NCI-H1048 (cell line): ENCODE measurements at regions not wholly inside any gene's neighbourhood (a gene's known extent, or its start where the extent isn't known, plus 50 kb on each side); places are given as distances from the start of the nearest gene placed in this dataset.

Source experiments
- DNase-seq: peaks from one replicate; lab custom pipeline; 2025; lab: John Stamatoyannopoulos, UW

DNA sequence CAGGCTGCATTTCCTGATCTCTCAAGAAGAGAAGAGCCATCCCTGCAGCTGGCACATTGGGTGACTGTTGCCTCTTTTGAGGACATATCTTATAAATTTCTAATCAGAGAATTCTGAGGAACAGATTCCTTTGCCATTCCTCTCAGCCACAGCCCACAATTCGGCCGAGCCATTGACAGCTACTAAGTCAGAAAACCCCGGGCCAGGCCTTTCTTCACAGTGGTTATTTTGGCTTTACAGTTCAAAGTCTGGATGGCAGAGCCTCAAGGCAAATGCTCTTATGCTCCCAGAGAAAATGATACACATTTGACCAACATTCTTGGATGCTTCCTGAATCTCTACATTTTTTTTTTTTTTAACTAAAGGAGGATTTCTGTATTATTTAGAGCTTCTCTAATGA lies 138.4 kb upstream of the FRMD6 start:
- no peak for DNase-seq

DNA sequence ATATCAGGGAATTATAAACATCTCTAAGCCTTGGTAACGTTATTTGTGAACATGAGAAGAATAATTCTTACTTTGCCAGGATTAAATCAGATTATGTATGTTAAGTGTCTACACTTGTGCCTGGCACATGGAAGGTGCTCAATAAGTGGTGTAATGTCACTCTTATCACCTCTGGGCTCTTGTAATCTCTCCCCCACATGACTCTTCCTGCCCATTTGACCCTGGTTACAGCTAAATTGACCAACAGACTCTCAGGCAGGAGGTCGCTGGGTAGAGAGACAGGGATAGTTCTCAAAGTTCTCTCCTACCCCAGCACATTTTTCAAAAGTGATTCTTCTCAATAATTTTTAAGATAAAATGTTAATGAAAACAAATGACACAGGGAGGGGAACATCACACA lies 137.8 kb upstream of the FRMD6 start:
- DNase-seq: no peak

DNA sequence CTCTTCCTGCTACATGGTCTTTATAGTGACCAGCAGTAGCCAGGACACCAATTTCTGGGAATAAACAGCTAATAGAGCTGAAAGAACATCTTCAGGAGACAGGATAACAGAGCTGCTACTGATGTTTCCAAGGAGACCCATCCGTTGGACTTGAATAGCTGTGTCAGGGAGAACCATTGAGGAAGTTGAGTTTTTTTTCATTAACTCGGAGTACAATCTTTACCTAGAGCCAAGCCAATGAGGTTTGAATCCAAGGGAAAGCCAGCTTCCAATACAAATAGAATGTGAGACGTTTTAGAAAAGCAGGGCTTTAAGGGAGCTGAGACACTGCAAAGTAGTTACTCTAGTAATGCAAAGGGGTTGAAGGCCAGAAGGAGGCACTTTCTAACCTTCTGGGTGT lies 136.1 kb upstream of the FRMD6 start:
- DNase-seq: no peak

DNA sequence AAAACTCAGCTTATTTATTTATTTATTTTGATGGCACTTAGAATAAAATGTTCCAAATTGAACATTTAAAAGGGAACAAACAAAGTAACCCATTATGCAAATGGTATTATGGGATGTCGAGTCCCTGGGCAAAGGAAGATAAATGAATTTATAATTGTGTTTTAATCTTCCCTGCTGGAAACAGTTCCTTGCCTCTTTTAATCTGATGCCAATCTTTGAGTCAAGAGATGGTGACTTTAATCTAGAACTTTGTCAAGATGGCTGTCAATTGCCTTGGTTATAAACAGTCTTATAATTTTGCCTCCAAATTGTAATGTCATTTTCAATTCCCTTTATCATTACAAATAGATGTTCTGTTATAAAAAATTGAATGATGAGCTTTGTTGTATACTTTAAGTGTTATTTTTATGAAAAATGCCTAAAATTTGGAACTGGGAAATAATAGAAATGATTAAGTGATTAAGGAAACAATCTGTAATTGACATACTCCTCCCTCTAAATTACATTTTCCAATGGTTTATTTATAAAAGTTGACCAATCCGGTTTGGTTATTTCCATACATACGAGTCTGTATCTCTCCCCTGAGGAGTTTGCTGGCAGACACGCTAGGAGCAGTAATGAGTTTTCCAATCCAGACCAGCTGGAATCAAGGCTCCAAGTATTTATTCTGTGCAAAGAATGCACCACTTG lies 134.9 kb upstream of the FRMD6 start:
- no peak for DNase-seq

DNA sequence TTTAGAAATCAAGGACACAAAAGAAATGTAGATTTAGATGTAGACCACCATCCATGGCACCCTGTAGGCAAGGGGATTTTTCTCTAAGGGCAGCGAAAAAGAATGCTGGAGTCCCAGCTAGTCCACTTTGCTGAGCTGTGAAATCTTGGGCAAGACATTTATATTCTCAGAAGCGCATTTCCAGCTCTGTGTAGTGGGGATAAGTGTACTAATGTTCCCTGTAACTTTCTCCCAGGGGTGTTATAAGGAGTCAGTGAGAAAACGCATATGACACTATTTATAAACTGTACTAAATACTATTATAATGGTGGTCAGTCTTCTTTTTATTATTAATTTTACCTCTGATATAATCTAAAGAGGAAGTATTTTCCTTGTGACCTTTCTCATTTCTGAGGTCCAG lies 133.4 kb upstream of the FRMD6 start:
- DNase-seq: no peak

DNA sequence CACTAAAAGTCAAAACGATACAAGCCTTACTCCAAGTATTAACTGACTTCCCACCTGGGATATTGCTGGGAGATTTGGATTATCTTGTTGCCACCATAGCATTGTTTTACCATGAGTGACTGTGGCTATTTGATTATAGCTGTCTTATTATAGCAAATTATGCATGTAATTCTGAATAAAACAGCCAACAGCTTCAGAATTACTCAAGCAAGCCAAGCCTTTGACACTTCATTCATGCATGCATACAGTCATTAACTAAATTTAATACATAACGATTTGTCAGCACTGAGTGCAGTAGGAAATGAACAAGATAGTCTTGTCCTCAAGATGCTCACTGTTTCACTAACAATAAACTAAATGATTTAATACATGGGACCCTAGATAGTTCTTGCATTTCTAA lies 133.0 kb upstream of the FRMD6 start:
- DNase-seq: no peak

DNA sequence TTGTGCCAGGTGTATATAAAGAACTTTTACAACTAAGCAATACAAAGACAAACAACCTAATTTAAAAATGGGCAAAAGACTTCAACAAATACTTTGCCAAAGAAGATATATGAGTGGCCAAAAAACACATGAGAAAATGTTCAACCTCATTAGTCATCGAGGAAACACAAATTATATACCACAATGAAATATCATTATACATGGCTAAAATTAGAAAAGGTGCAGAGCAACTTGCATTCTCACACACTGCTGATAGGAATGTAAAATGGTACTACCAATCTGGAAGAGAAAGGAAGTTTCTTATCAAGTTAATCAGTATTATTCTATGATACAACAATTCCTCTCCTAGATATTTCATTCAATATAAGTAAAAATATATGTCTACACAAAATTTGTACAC lies 131.6 kb upstream of the FRMD6 start:
- no peak for DNase-seq

DNA sequence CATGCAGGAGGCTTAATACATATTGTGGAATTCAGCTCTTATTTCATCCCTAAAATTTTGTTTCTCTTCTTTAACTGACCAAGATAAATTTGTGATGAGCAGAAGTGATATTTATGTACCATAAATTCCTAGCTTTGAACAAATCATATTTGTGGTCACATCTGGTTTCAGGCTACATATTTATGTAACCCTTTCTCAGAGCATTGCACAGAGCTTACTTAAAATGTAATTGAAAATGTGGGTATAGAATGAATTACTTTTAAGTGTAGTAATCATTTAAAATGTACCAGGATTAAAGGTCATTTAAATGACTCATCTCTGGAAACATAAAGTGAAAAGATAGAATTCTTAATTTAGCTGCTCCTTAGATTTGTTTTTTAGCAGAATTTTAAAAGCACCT lies 129.9 kb upstream of the FRMD6 start:
- no peak for DNase-seq

DNA sequence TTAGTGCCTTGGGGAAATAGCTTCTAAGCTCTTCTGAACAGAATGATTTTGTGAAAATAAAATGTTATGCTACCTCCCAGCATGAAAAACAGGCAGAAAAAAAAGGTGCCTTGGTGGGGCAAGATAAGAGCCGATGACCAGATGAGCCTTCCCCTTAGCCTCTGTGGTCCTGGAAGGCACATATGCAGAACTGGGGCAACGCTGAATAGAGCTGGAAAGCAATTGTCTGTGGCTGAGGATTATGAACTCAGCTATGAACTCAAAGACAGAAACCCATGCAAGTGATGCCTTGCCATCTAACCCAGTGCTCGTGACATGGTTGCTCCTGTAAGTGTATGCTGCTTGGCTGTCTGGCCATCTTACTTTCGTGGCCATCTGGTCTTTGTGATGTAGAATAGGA lies 128.5 kb upstream of the FRMD6 start:
- DNase-seq: no peak

DNA sequence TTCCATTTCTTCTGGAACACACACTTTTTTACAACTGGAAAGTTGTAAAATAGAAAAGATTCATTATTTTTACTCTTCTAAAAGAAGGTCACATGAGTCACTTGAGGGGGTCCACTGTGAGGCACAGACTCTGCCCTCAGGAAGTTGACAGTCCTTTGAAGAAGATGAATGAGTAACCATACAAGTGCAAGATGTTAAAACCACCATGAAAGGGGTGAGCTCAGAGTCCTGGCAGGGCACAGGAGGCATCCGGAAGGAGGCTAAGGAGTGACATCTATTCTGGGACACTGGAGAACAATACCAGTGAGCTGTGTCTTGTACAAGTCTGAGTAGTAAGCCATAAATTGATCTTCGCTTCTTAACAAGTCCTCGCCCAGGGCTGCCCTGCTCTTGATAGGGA lies 126.0 kb upstream of the FRMD6 start:
- DNase-seq: no peak

DNA sequence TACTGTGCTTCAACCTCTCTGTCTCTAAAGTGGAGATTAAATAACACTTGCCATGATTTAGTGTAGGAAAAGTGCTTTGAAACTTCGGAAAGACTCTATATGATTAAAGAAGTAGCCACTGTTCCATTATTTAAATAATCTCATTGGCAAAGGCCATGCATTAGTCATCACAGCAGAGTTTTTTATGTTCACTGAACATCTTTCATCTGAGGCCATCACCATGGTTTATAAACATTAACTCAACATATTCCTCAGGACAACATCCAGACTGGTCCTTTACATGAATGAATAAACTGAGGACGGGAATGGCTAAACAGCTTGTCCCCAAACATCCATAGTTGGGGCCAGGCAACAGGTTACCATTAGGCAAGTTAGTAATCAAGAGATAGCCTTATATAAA lies 124.6 kb upstream of the FRMD6 start:
- DNase-seq: no peak

DNA sequence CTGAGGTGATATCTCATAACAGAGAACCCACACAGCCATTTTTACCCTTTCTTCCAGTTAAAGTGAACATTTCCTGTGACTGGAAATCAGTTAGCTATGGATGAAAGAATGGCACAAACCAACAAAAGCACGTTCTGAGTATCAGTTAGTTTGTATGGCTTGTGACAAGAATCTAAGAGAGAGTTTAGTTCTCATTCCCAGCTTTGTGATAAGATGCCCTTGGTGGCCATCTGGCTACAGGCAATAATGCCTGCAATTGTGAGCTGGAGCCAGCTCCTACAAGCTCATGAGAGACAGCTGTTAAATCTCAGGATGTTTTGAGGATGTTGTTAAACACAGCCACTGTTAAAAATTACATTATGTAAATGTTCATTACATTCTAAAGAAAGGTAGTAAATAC lies 122.0 kb upstream of the FRMD6 start:
- DNase-seq: no peak

DNA sequence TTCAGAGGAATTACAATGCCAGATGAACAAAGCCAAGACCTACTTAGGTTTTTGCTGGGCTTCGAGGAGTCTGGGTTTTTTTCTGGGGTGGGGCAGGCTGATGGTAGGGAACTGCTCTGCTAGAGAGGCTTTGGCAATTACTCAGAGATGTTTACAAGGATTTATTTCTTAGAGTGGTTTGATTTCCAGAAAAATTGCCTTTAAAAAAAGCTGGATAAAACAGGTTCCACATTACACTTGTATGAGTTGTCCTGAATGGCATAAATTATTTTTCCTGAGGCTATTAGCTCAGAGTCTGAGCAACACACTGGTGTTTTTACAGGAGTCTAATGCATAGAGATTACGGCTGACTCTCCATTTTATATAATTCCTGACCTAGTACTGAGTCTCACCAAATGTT lies 118.5 kb upstream of the FRMD6 start:
- no peak for DNase-seq

DNA sequence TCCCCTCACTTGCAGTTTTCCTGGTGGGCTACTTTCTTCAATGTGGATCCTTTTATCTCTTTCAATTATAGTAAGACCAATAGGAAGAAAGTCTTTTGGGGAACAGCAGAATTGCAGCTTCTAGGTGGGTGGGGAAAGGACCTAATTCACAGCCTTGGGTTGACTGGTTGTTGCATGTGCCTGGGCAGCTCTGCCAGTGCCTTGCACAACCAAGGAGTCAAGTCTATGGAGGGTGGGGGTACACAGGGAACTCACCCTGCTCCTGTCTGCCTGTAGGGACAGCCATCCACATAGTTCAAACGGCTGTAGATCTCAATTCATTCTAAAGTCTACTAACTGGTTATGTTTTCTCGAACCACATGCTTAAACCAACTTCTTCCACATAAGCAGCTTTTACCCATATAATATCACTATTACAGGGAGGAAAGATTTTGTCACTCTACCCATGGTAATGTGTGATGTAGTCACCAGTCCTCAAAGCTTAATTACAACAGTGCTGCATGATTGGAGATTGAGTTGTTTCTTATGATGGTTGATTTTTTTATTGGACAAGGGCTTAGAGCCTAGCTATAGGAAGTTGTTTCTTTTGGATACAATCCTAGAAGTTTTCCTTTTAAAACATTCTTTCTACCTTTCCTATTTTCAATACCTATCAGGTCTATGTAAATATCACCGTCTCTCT lies 117.7 kb upstream of the FRMD6 start:
- no peak for DNase-seq

DNA sequence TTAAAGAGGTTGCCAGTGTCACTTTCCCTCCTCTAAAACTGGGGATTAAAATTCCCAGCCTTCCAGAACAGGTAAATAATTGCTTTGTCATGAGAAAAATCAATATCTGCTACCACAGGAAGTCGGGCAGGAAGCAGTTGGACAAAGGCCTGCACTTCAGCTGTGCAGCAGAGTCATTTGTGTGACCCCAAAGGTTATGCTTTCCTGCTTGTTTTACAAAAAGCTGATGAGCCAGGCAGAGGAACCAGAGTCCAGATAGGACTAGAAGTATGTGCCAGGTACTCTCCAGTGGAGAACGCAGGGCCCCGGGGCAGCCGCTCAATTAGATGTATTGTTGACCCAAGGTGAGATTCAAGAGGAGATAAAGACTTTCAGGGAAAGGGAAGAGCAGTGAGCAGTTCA lies 117.1 kb upstream of the FRMD6 start:
- no peak for DNase-seq

DNA sequence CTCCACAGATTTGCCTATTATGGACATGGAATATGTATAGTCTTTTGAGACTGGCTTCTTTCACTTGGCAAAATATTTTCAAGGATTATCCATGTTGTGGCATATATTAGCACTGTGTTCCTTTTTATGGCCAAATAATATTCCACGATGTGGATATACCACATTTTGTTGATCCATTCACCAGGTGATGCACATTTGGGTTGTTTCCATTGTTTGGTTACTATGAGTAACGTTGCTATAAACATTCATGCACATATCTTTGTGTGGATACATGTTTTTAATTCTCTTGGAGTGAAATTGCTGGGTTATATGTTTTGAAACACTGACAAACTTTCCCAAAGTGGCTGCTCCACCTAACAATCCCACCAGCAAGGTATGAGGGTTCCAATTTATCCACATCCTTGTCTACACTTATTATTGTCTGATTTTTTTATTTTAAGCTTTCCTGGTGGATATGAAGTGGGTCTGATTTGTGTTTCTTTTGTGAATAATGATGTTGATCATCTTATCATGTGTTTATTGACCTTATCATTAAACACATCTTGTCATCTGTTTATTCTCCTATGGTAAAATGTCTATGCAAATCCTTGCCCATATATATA lies 116.2 kb upstream of the FRMD6 start:
- DNase-seq: no peak

DNA sequence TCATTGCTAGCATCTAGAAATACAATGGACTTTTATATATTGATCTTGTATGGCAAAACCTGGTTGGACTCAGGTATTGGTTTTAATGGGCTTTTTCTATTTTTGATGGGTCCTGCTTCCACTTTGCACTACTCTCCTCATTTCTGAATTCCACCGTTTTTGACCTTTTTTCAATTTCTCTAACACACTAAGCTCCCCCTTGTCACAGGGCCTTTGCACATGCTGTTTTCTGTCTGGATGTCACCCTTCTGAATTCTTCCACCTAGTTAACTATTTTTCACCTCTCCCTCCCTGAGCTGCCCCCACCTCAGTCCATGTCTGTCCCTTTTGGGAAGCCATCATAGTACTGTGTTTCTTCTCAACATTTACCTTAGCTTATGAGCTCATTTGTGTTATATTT lies 112.7 kb upstream of the FRMD6 start:
- DNase-seq: no peak

DNA sequence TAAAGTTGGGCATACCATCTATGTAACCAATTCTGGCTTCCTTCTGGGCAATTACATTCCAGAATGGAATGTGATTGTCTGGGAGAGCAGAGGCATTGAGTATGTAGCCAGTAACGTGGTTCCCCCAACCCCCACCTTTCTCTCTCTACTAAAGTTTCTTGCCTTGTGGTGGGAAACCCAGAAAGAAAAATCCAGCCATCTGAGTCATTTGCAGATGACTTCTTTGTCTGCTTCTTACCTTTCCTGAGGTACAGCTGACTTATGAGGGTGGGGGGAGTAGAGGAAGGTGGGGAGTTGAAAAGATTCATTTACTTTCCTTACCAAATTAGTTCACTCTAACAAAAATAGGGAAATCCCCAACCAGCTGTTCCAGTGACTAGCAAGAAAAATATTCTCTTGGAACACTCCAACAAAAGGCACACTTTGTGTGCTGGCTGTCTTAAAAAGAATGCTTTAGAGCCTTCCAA lies 112.1 kb upstream of the FRMD6 start:
- no peak for DNase-seq

DNA sequence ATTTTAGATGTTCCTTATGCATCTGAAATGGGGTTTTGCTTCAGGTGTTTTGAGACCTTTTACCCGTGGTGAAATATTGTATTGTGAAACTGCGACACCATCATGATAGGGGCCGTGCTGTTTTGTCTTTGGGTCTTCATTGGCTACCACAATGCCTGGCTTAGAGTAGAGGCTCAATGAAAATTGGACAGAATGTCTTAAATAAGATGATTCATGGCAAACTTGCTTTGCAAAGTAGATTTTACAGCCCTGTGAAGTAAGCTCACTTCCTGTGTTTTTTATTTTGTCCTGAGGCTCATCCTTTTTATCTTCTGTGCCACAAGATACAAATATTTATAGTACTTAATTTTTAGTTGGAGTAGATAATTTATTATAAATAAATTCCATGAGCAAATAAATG lies 111.3 kb upstream of the FRMD6 start:
- no peak for DNase-seq

DNA sequence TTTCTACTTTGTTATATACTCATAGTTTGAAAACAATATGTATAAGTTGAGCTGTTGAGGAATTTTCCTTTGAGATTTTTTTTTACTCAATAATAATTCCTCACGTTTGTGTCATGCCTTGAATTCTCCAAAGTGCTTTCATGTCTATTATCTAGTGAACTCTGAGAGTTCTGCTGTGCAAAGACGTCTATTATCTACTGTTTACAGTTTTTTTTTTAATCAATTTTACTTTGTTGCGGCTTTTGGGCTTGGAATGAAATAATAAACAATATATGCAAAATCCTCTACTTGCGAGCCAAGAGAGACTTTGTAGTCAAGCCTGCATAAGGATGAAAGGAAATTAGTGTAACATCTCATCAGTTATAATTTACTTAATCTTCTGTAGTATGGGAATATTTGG lies 107.2 kb upstream of the FRMD6 start:
- DNase-seq: no peak

DNA sequence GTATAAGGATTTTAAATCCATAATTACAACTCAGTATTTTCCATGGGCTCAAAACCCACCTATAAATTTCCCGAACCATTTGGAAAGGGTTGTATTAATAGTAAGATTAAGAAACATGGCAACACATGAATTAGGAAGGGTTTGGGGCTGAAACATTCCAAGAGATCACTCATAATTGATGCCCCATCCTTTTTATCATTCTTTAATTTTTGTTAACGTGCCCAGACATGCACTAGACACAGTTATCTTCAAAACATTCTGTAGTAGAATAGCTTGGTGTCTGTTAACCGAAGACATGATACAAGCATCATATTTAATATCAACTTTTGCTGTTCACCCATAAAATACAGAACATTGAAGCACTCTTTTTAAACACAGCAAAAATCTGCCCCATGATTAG lies 106.8 kb upstream of the FRMD6 start:
- DNase-seq: no peak

DNA sequence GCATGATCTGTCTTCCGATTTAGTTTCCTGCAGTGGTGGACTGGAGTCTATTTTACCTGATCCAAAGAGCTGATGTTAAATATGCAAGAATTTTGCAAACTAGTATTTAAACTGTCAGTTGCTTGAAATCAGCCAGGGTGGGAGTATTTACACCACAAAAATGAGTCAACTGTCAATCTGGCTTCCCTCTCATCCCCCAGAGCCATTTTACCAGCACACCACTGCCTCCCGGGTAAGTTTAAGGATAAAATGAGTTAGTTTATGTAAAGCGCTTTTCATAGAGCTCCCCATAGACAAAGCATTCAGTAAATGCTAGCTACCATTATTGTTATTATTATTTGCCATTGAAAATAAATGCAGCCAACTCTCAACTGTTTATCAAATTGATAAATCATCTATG lies 106.3 kb upstream of the FRMD6 start:
- no peak for DNase-seq

DNA sequence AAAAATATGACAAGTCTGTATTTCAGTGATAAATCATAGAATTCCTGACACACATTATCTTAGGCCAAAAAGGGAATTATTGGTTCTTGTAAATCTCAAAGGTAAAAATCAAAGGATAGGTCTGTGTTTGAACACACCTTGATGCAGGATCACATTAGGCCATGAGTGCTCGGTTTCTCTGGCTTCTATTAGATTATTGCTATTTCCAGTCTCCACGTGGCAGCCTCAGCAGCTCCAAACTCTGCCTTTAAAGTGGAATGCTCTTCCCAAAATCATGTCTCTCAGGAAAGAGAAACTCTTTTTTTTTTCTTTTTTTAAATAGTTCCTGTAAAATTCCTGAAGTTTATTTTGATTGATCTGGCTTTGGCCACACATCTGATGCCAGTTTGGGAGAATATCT lies 105.6 kb upstream of the FRMD6 start:
- DNase-seq: no peak
